ENCODE measurements at regions not wholly inside any gene's neighbourhood (a gene's known extent, or its start where the extent isn't known, plus 50 kb on each side); places are given as distances from the start of the nearest gene placed in this dataset.

DNA sequence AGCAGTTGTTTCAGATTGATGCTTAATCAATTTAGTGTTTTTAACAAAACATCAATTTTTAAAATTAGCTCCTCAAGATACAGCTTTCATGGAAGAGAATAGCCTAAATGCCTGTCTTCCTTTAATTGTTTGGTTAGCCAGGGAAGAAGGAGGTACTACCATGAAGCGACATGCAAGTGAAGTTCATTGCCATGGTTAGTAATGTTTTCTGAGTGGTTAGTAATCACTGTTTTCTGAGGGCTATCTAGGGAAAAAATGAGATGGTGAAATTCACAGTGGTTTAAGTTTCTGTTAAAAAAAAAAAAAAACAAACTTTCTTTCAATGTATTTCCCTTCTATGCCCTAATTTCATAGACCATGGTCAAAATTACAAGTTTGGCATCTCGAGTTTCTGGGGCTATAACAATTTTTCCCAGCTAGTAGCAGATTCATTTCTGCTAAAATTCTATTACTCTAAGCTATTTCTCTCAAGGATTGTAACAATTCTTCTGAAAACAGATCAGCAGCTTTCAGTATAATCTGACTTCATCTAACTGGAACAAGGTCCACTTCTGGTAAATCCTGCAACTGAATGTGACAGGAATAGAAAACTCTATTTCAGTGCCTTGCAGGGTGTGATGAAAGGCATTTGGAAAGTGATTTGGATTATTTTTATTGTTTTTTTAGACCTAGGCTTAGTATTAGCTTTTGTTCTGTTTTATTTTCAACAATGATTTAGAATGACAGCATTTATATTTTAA lies 157.0 kb downstream of the PCDH18 start:
- Histone ChIP-seq H4K20me1 (ENCODE audit: control insufficient read depth, insufficient read depth, low read depth, low read length) (no peaks in the 10 kb centered on the region), H3K4me1 (ENCODE audit: control insufficient read depth, low read length) (no peaks in the 10 kb centered on the region), H3K9me2 (replicated peaks; ENCODE audit: control insufficient read depth, low read length) (no peaks in the 10 kb centered on the region), H3K4me3 (ENCODE audit: low read length) (no peak overlapping the region), H3K27me3 (ENCODE audit: control insufficient read depth, low read length) (no peaks in the 10 kb centered on the region), H3K27ac (ENCODE audit: low read depth, low read length) (no peak overlapping the region), H3K36me3 (ENCODE audit: control insufficient read depth, low read length) (no peaks in the 10 kb centered on the region), H3K9me3 (ENCODE audit: control insufficient read depth, insufficient read depth, low read length) (no peaks in the 10 kb centered on the region), H3K79me2 (ENCODE audit: control insufficient read depth, low read length) (no peaks in the 10 kb centered on the region), H3F3A (ENCODE audit: control insufficient read depth, insufficient read depth) (no peaks in the 10 kb centered on the region), H3K4me2 (ENCODE audit: low read length) (no peak overlapping the region)
- TF ChIP-seq, protein P1, sequence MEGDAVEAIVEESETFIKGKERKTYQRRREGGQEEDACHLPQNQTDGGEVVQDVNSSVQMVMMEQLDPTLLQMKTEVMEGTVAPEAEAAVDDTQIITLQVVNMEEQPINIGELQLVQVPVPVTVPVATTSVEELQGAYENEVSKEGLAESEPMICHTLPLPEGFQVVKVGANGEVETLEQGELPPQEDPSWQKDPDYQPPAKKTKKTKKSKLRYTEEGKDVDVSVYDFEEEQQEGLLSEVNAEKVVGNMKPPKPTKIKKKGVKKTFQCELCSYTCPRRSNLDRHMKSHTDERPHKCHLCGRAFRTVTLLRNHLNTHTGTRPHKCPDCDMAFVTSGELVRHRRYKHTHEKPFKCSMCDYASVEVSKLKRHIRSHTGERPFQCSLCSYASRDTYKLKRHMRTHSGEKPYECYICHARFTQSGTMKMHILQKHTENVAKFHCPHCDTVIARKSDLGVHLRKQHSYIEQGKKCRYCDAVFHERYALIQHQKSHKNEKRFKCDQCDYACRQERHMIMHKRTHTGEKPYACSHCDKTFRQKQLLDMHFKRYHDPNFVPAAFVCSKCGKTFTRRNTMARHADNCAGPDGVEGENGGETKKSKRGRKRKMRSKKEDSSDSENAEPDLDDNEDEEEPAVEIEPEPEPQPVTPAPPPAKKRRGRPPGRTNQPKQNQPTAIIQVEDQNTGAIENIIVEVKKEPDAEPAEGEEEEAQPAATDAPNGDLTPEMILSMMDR (IDR thresholded peaks at IDR 0.05; ENCODE audit: low read depth, low read length, poor library complexity, severe bottlenecking): no peak
- TF ChIP-seq EZH2phosphoT487 (IDR thresholded peaks at IDR 0.05; ENCODE audit: borderline replicate concordance, low read length): no peak

DNA sequence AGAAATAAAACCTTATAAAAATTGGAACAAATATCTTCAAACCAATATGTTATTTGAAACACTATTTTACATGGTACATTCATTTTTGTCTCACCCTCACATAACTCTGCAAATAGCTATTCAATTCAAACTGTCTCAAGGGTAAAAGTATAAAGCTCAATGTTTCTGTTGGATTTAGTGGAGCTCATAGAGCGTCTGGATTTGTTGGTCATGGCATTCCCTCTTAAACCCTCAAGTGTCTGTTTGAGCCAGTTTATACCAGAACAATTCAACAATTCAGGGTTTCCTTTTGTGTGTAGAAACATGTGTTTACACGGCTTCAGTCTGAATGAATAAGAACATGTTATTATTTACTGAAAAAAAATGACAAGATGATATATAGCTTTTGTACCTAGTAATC lies 161.6 kb downstream of the PCDH18 start:
- Histone ChIP-seq H3K9me3 (ENCODE audit: control insufficient read depth, insufficient read depth, low read length) (no peaks in the 10 kb centered on the region), H3F3A (ENCODE audit: control insufficient read depth, insufficient read depth) (no peaks in the 10 kb centered on the region), H4K20me1 (ENCODE audit: control insufficient read depth, insufficient read depth, low read depth, low read length) (no peaks in the 10 kb centered on the region), H3K27me3 (ENCODE audit: control insufficient read depth, low read length) (no peaks in the 10 kb centered on the region), H3K27ac (ENCODE audit: low read depth, low read length) (no peak overlapping the region), H3K4me3 (ENCODE audit: low read length) (no peak overlapping the region), H3K4me2 (ENCODE audit: low read length) (no peak overlapping the region), H3K36me3 (ENCODE audit: control insufficient read depth, low read length) (no peaks in the 10 kb centered on the region), H3K4me1 (ENCODE audit: control insufficient read depth, low read length) (no peaks in the 10 kb centered on the region), H3K9me2 (replicated peaks; ENCODE audit: control insufficient read depth, low read length) (no peaks in the 10 kb centered on the region), H3K79me2 (ENCODE audit: control insufficient read depth, low read length) (no peaks in the 10 kb centered on the region)
- TF ChIP-seq, protein P1 (IDR thresholded peaks at IDR 0.05; ENCODE audit: low read depth, low read length, poor library complexity, severe bottlenecking): no peak
- TF ChIP-seq EZH2phosphoT487 (IDR thresholded peaks at IDR 0.05; ENCODE audit: borderline replicate concordance, low read length): no peak

DNA sequence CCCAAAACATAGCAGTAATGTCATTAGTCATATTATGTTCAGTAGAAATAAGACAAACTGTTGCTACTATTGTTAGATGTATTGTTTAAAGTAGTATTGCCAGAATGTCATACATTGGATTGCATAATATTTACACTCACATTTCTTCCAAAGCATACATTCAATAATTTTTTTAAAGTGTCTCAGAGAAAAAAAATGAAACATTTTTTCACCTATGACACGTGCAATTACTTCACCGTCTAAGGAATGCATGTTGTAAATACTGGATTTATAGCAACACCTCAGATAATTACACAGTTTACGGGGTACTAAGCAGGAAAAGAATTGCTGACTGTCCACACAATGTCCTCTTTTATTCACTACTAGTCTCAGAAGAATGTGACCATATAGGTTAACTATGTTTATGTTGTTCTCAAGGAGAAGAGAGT lies 162.1 kb downstream of the PCDH18 start:
- no peak overlapping the region for H3K4me3 ChIP-seq (ENCODE audit: low read length)
- H3K36me3 ChIP-seq (ENCODE audit: control insufficient read depth, low read length): no peaks in the 10 kb centered on the region
- no peaks in the 10 kb centered on the region for H3K9me3 ChIP-seq (ENCODE audit: control insufficient read depth, insufficient read depth, low read length)
- H3K79me2 ChIP-seq (ENCODE audit: control insufficient read depth, low read length): no peaks in the 10 kb centered on the region
- no peak overlapping the region for H3K27ac ChIP-seq (ENCODE audit: low read depth, low read length)
- no peaks in the 10 kb centered on the region for H3K27me3 ChIP-seq (ENCODE audit: control insufficient read depth, low read length)
- no peak overlapping the region for H3K4me2 ChIP-seq (ENCODE audit: low read length)
- no peak for TF ChIP-seq EZH2phosphoT487 (IDR thresholded peaks at IDR 0.05; ENCODE audit: borderline replicate concordance, low read length)
- TF ChIP-seq, protein P1 (IDR thresholded peaks at IDR 0.05; ENCODE audit: low read depth, low read length, poor library complexity, severe bottlenecking): no peak
- H3F3A ChIP-seq (ENCODE audit: control insufficient read depth, insufficient read depth): no peaks in the 10 kb centered on the region
- H3K4me1 ChIP-seq (ENCODE audit: control insufficient read depth, low read length): no peaks in the 10 kb centered on the region
- H4K20me1 ChIP-seq (ENCODE audit: control insufficient read depth, insufficient read depth, low read depth, low read length): no peaks in the 10 kb centered on the region
- no peaks in the 10 kb centered on the region for H3K9me2 ChIP-seq (replicated peaks; ENCODE audit: control insufficient read depth, low read length)
